ENCODE measurements at regions not wholly inside any gene's neighbourhood (a gene's known extent, or its start where the extent isn't known, plus 50 kb on each side); places are given as distances from the start of the nearest gene placed in this dataset.
A peak's percentile ranks its signal among the peaks of the same experiment; 100 is the strongest.

GRCh38 chr5:63687854-63688516 is 274.3 kb downstream of the HTR1A start:
- Histone ChIP-seq H3K4me1 (no peaks in the 10 kb centered on the region; the same call in 1 of the 2 replicates), H3K9me3 (no peaks in the 10 kb centered on the region), H3K4me3 (ENCODE audit: low read depth, low read length) (no peak overlapping the region), H3K27me3 (no peaks in the 10 kb centered on the region), H3K36me3 (no peaks in the 10 kb centered on the region)
- TF ChIP-seq CTCF (IDR thresholded peaks at IDR 0.05; ENCODE audit: low read depth, low read length) = no peak
- DNase-seq = no peak

GRCh38 chr5:63686938-63687337 is 275.3 kb downstream of the HTR1A start:
- H3K4me1 ChIP-seq = no peaks in the 10 kb centered on the region; the same call in 1 of the 2 replicates
- no peaks in the 10 kb centered on the region for H3K27me3 ChIP-seq
- H3K9me3 ChIP-seq = no peaks in the 10 kb centered on the region
- peak; percentile 11 for DNase-seq
- no peaks in the 10 kb centered on the region for H3K36me3 ChIP-seq
- TF ChIP-seq CTCF (IDR thresholded peaks at IDR 0.05; ENCODE audit: low read depth, low read length) = no peak
- H3K4me3 ChIP-seq (ENCODE audit: low read depth, low read length) = no peak overlapping the region

- no peak for DNase-seq
- no peaks in the 10 kb centered on the region; the same call in 1 of the 2 replicates for H3K4me1 ChIP-seq
- no peaks in the 10 kb centered on the region for H3K27me3 ChIP-seq
- H3K36me3 ChIP-seq = no peaks in the 10 kb centered on the region
- H3K9me3 ChIP-seq = no peaks in the 10 kb centered on the region
- TF ChIP-seq CTCF (IDR thresholded peaks at IDR 0.05; ENCODE audit: low read depth, low read length) = no peak
- H3K4me3 ChIP-seq (ENCODE audit: low read depth, low read length) = no peak overlapping the region
These were observed 276.1 kb downstream of the HTR1A start for GRCh38 chr5:63686181-63686580.

- TF ChIP-seq CTCF (IDR thresholded peaks at IDR 0.05; ENCODE audit: low read depth, low read length) = no peak
- H3K4me3 ChIP-seq (ENCODE audit: low read depth, low read length) = no peak overlapping the region
- H3K27me3 ChIP-seq = no peaks in the 10 kb centered on the region
- H3K9me3 ChIP-seq = no peaks in the 10 kb centered on the region
- no peak for DNase-seq
- H3K4me1 ChIP-seq = no peaks in the 10 kb centered on the region; the same call in 1 of the 2 replicates
- no peaks in the 10 kb centered on the region for H3K36me3 ChIP-seq
These were observed 276.8 kb downstream of the HTR1A start for GRCh38 chr5:63685454-63685853.

- DNase-seq = no peak
- Histone ChIP-seq H3K4me3 (ENCODE audit: low read depth, low read length) (no peak overlapping the region), H3K9me3 (no peaks in the 10 kb centered on the region), H3K36me3 (no peaks in the 10 kb centered on the region), H3K27me3 (no peaks in the 10 kb centered on the region), H3K4me1 (no peaks in the 10 kb centered on the region)
- no peak for TF ChIP-seq CTCF (IDR thresholded peaks at IDR 0.05; ENCODE audit: low read depth, low read length)
These were observed 287.4 kb downstream of the HTR1A start for GRCh38 chr5:63674881-63675280.

- peak; percentile 8 for DNase-seq
- Histone ChIP-seq H3K9me3 (no peaks in the 10 kb centered on the region), H3K36me3 (no peaks in the 10 kb centered on the region), H3K4me1 (no peaks in the 10 kb centered on the region), H3K27me3 (no peaks in the 10 kb centered on the region), H3K4me3 (ENCODE audit: low read depth, low read length) (no peak overlapping the region)
- TF ChIP-seq CTCF (IDR thresholded peaks at IDR 0.05; ENCODE audit: low read depth, low read length) = no peak
These were observed 307.2 kb downstream of the HTR1A start for GRCh38 chr5:63655043-63655442.

Measured in BE2C (cell line).